ENCODE measurements at regions not wholly inside any gene's neighbourhood (a gene's known extent, or its start where the extent isn't known, plus 50 kb on each side); places are given as distances from the start of the nearest gene placed in this dataset.

GRCh38 chr2:67986258-67986657, 76.5 kb downstream of the C1D start:
- DNase-seq, result no peak

Measured in cerebellar nuclear complex (tissue), 1 donor.